ENCODE measurements at regions not wholly inside any gene's neighbourhood (a gene's known extent, or its start where the extent isn't known, plus 50 kb on each side); places are given as distances from the start of the nearest gene placed in this dataset.

GRCh38 chr5:4984461-4984860, 155.7 kb upstream of the ADAMTS16 start:
- 92 to 96% (median 96%) methylated on average over 1 of the region's 1 CpG for WGBS, 3 donors
- no peak overlapping the region for H3K27ac ChIP-seq
- DNase-seq: no peak
- H3K4me3 ChIP-seq: no peak overlapping the region
- H3K36me3 ChIP-seq: no peaks in the 10 kb centered on the region
- TF ChIP-seq EP300 (IDR thresholded peaks at IDR 0.05) (no peak), CTCF (IDR thresholded peaks at IDR 0.05) (no peak), POLR2A (IDR thresholded peaks at IDR 0.05) (no peak)
- H3K4me1 ChIP-seq (ENCODE audit: insufficient read depth): peaks cover 10% of the 10 kb centered on the region
- H3K27me3 ChIP-seq: no peaks in the 10 kb centered on the region
- H3K9me3 ChIP-seq: no peaks in the 10 kb centered on the region
- intact Hi-C loops (cut with DNase I): loop anchor here in 1 of 4 donors (10.0 kb wide), 1 partner anchor 80 kb away; no protein-coding TSS in a partner anchor

GRCh38 chr5:4987431-4987830, 152.7 kb upstream of the ADAMTS16 start:
- no peaks in the 10 kb centered on the region for H3K9me3 ChIP-seq
- H3K27me3 ChIP-seq: no peaks in the 10 kb centered on the region
- intact Hi-C loops (cut with DNase I): loop anchor here in 1 of 4 donors (10.0 kb wide), 1 partner anchor 83 kb away; no protein-coding TSS in a partner anchor
- no peaks in the 10 kb centered on the region for H3K36me3 ChIP-seq
- no peak for DNase-seq
- no peak for TF ChIP-seq EP300 (IDR thresholded peaks at IDR 0.05)
- TF ChIP-seq POLR2A (IDR thresholded peaks at IDR 0.05): no peak
- no peak for TF ChIP-seq CTCF (IDR thresholded peaks at IDR 0.05)
- WGBS, 3 donors: 13 to 22% (median 19%) methylated on average over 4 of the region's 4 CpGs
- H3K4me1 ChIP-seq (ENCODE audit: insufficient read depth): peaks cover 22% of the 10 kb centered on the region
- H3K27ac ChIP-seq: no peak overlapping the region
- H3K4me3 ChIP-seq: no peak overlapping the region

GRCh38 chr5:4989118-4989517, 151.0 kb upstream of the ADAMTS16 start:
- Histone ChIP-seq H3K27ac (no peak overlapping the region), H3K27me3 (no peaks in the 10 kb centered on the region), H3K9me3 (no peaks in the 10 kb centered on the region), H3K4me3 (no peak overlapping the region), H3K4me1 (ENCODE audit: insufficient read depth) (peaks cover 18% of the 10 kb centered on the region), H3K36me3 (no peaks in the 10 kb centered on the region)
- DNase-seq: no peak
- intact Hi-C loops (cut with DNase I): loop anchor here in 1 of 4 donors (10.0 kb wide), 1 partner anchor 84 kb away; no protein-coding TSS in a partner anchor
- WGBS, 3 donors: 20 to 54% (median 27%) methylated on average over 1 of the region's 1 CpG
- no peak for TF ChIP-seq EP300 (IDR thresholded peaks at IDR 0.05)

GRCh38 chr5:4990017-4990416, 150.1 kb upstream of the ADAMTS16 start:
- Histone ChIP-seq H3K27ac (no peak overlapping the region), H3K4me1 (ENCODE audit: insufficient read depth) (peaks cover 18% of the 10 kb centered on the region), H3K4me3 (no peak overlapping the region), H3K9me3 (no peaks in the 10 kb centered on the region), H3K27me3 (no peaks in the 10 kb centered on the region), H3K36me3 (no peaks in the 10 kb centered on the region)
- intact Hi-C loops (cut with DNase I): no loop called here
- no peak for DNase-seq
- no peak for TF ChIP-seq POLR2A (IDR thresholded peaks at IDR 0.05)
- TF ChIP-seq EP300 (IDR thresholded peaks at IDR 0.05): no peak
- no peak for TF ChIP-seq CTCF (IDR thresholded peaks at IDR 0.05)
- WGBS, 3 donors: 87 to 95% (median 91%) methylated on average over 5 of the region's 5 CpGs

- Histone ChIP-seq H3K27ac (no peak overlapping the region), H3K36me3 (no peaks in the 10 kb centered on the region), H3K27me3 (no peaks in the 10 kb centered on the region), H3K9me3 (no peaks in the 10 kb centered on the region), H3K4me1 (ENCODE audit: insufficient read depth) (peaks cover 18% of the 10 kb centered on the region), H3K4me3 (no peak overlapping the region)
- peak in 3 of 5 donors; percentile 26 to 48 (median 35) for DNase-seq
- TF ChIP-seq POLR2A (IDR thresholded peaks at IDR 0.05) (no peak), EP300 (IDR thresholded peaks at IDR 0.05) (no peak), CTCF (IDR thresholded peaks at IDR 0.05) (no peak)
- 23 to 35% (median 25%) methylated on average over 4 of the region's 4 CpGs for WGBS, 3 donors
- intact Hi-C loops (cut with DNase I): no loop called here
Observed at GRCh38 chr5:4990462-4990861, 149.7 kb upstream of the ADAMTS16 start.

Data from ovary (tissue), 7 donors.